Ascending aorta (tissue), 2 donors: ENCODE measurements at regions not wholly inside any gene's neighbourhood (a gene's known extent, or its start where the extent isn't known, plus 50 kb on each side); places are given as distances from the start of the nearest gene placed in this dataset.

Experiments
- DNase-seq, 2 donors: peaks; one replicate each; pipeline ENCODE4 v3.0.0-alpha.2; 2019; ENCODE audit warnings: low spot score in 2 of 2
- H3K27ac ChIP-seq, 2 donors: fragments of 200-600 bp; sonication (generic); one replicate each; pipeline ENCODE4 v1.5.1; 2016 to 2017; ENCODE audit warnings: mild to moderate bottlenecking in 1 of 2
- H3K27me3 ChIP-seq: fragments of 200-600 bp; sonication (generic); one replicate; pipeline ENCODE4 v1.5.1; 2017
- H3K36me3 ChIP-seq, 2 donors: fragments of 200-600 bp; sonication (generic); one replicate each; pipeline ENCODE4 v1.5.1; 2016
- H3K4me1 ChIP-seq, 2 donors: fragments of 200-600 bp; sonication (generic); one replicate each; pipeline ENCODE4 v1.5.1; 2016 to 2017; ENCODE audit warnings: mild to moderate bottlenecking in 1 of 2
- H3K4me3 ChIP-seq, 2 donors: fragments of 200-600 bp; sonication (generic); one replicate each; pipeline ENCODE4 v1.5.1; 2016 to 2017; ENCODE audit warnings: mild to moderate bottlenecking in 1 of 2
- H3K9me3 ChIP-seq, 2 donors: fragments of 200-600 bp; sonication (generic); one replicate each; pipeline ENCODE4 v1.5.1; 2016
- CTCF ChIP-seq, 3 experiments: fragments of 200-600 bp in 2 of 3; fragments of 450-650 bp in 1 of 3; sonication (generic) in 2 of 3; IDR thresholded peaks; one replicate each; pipeline ENCODE4 v1.5.1; 2016 to 2019; ENCODE audit warnings: antibody characterized with exemption in 3 of 3, mild to moderate bottlenecking in 1 of 3, moderate library complexity in 1 of 3
- intact Hi-C: fragments of 100-400 bp; cut with DNase I; formaldehyde crosslinking; loops from one replicate; pipeline ENCODE4 v1.15.1; 2023

- H3K4me1 ChIP-seq = peaks cover 0 to 4% of the 10 kb centered on the region in 2 donors
- DNase-seq = no peak
- H3K36me3 ChIP-seq = no peaks in the 10 kb centered on the region
- no peak overlapping the region for H3K4me3 ChIP-seq
- no peak overlapping the region for H3K27ac ChIP-seq
- H3K9me3 ChIP-seq = no peaks in the 10 kb centered on the region
- intact Hi-C loops = no loop called here
- no peak for TF ChIP-seq CTCF (IDR thresholded peaks at IDR 0.05)
- H3K27me3 ChIP-seq = no peaks in the 10 kb centered on the region
These were observed 75.8 kb downstream of the CEBPB start for GRCh38 chr20:50266293-50267040.

- Histone ChIP-seq H3K4me1 (peaks cover 0 to 4% of the 10 kb centered on the region in 2 donors), H3K4me3 (no peak overlapping the region), H3K27me3 (no peaks in the 10 kb centered on the region), H3K36me3 (no peaks in the 10 kb centered on the region), H3K9me3 (no peaks in the 10 kb centered on the region), H3K27ac (no peak overlapping the region)
- no peak for TF ChIP-seq CTCF (IDR thresholded peaks at IDR 0.05)
- intact Hi-C loops = no loop called here
- DNase-seq = peak in 1 of 2 donors; percentile 78
These were observed 76.6 kb downstream of the CEBPB start for GRCh38 chr20:50267041-50267865.

- H3K27ac ChIP-seq = no peak overlapping the region
- peaks cover 0 to 4% of the 10 kb centered on the region in 2 donors for H3K4me1 ChIP-seq
- no peak for DNase-seq
- no peak overlapping the region for H3K4me3 ChIP-seq
- TF ChIP-seq CTCF (IDR thresholded peaks at IDR 0.05) = no peak
- H3K9me3 ChIP-seq = no peaks in the 10 kb centered on the region
- H3K27me3 ChIP-seq = no peaks in the 10 kb centered on the region
- intact Hi-C loops = no loop called here
- H3K36me3 ChIP-seq = no peaks in the 10 kb centered on the region
These were observed 77.2 kb downstream of the CEBPB start for GRCh38 chr20:50267866-50268219.

GRCh38 chr20:50269091-50270033 lies 78.7 kb downstream of the CEBPB start:
- TF ChIP-seq CTCF (IDR thresholded peaks at IDR 0.05) = no peak
- Histone ChIP-seq H3K36me3 (no peaks in the 10 kb centered on the region), H3K4me3 (no peak overlapping the region), H3K27me3 (no peaks in the 10 kb centered on the region), H3K4me1 (peaks cover 0 to 4% of the 10 kb centered on the region in 2 donors), H3K27ac (no peak overlapping the region), H3K9me3 (no peaks in the 10 kb centered on the region)
- intact Hi-C loops = no loop called here
- DNase-seq = no peak

GRCh38 chr20:50270034-50270395 lies 79.4 kb downstream of the CEBPB start:
- H3K9me3 ChIP-seq = no peaks in the 10 kb centered on the region
- H3K4me1 ChIP-seq = peaks cover 0 to 4% of the 10 kb centered on the region in 2 donors
- H3K4me3 ChIP-seq = no peak overlapping the region
- no peaks in the 10 kb centered on the region for H3K27me3 ChIP-seq
- DNase-seq = no peak
- H3K27ac ChIP-seq = no peak overlapping the region
- no peak for TF ChIP-seq CTCF (IDR thresholded peaks at IDR 0.05)
- H3K36me3 ChIP-seq = no peaks in the 10 kb centered on the region
- intact Hi-C loops = no loop called here
